Small intestine (tissue), 7 donors: ENCODE measurements at regions not wholly inside any gene's neighbourhood (a gene's known extent, or its start where the extent isn't known, plus 50 kb on each side); places are given as distances from the start of the nearest gene placed in this dataset.
A peak's percentile ranks its signal among the peaks of the same experiment; 100 is the strongest.

ENCODE experiments used
- DNase-seq, 2 donors: peaks; one replicate each; pipeline versions ENCODE4 v3.0.0 to v3.0.0-alpha.2; 2013
- FAIRE-seq: peaks from 2 replicates; lab custom pipeline; 2012; peaks lifted over from hg19 to GRCh38; lab: Jason Lieb, UNC
- H3K27ac ChIP-seq, 3 donors: one replicate each; pipeline ENCODE4 v1.5.1; 2013; ENCODE audit warnings: low read length in 2 of 3, mild to moderate bottlenecking in 2 of 3, control low read depth in 1 of 3, inconsistent platforms in 1 of 3, low read depth in 1 of 3, moderate library complexity in 1 of 3
- H3K27me3 ChIP-seq, 3 donors: one replicate each; pipeline ENCODE4 v1.6.1; 2013; ENCODE audit warnings: low read length in 3 of 3, inconsistent platforms in 1 of 3; ENCODE audit not compliant: control insufficient read depth in 3 of 3, insufficient read depth in 3 of 3
- H3K36me3 ChIP-seq, 3 donors: one replicate each; pipeline ENCODE4 v1.6.1; 2013; ENCODE audit warnings: low read length in 3 of 3, inconsistent platforms in 1 of 3, low read depth in 1 of 3, mild to moderate bottlenecking in 1 of 3, moderate library complexity in 1 of 3; ENCODE audit not compliant: control insufficient read depth in 3 of 3, insufficient read depth in 2 of 3
- H3K4me1 ChIP-seq, 3 donors: one replicate each; pipeline ENCODE4 v1.6.1; 2013; ENCODE audit warnings: low read length in 2 of 3, inconsistent platforms in 1 of 3, low read depth in 1 of 3, mild to moderate bottlenecking in 1 of 3, moderate library complexity in 1 of 3; ENCODE audit not compliant: control insufficient read depth in 3 of 3, insufficient read depth in 2 of 3
- H3K4me3 ChIP-seq, 3 donors: one replicate each; pipeline ENCODE4 v1.5.1; 2013; ENCODE audit warnings: low read length in 3 of 3, control low read depth in 1 of 3, inconsistent platforms in 1 of 3, low read depth in 1 of 3, mild to moderate bottlenecking in 1 of 3, moderate library complexity in 1 of 3
- H3K9me3 ChIP-seq, 2 donors: one replicate each; pipeline ENCODE4 v1.6.1; 2013; ENCODE audit warnings: low read depth in 1 of 2, low read length in 1 of 2; ENCODE audit not compliant: control insufficient read depth in 2 of 2, insufficient read depth in 1 of 2
- WGBS, 3 donors: extraction: QIAGEN DNeasy Blood & Tissue Kit; methylation state at CpG; one replicate each; pipeline ENCODE4 v1.1.7; 2013; 5-methylcytosine and 5-hydroxymethylcytosine counted together
- donor health status: healthy with polysubstance abuse.
- donor health status: control.
- donor health status: control.
- donor health status: Bipolar disorder and iron deficiency.
- donor health status: healthy.

DNA sequence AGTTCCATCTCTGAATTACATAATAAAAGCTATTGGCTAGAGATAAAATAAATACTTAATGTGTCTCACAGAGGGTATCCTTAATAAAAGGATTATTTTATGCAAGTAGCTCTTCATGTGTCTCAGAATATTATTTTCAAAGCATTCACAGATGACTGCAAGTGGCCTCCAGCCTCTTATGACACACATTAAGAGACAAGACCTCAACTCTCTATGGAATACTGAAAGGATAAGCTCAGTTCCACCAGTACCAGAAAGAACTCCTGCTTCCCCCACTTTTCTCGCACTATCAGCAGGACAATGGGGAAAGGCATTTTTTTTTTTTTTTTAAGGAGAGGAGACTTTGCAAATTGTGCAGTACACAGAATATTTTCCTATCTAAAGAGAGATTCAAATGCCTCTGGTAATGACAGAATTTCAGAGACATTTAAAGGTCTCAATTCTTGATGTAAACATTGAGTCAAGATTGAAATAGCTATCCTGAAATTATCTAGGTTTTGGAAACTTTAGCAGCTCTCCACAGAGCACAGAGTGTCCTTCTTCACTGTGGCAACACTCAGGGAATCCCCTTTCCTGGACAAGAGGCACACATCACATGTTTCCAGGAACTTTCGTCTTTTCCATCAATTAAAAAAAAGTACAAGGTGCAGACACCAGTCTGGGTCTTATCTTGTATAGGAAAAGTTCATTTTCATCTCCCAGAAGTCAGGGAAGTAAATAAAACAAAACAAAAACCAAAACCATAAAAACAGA, 122.0 kb upstream of the ANK3 start:
- no peak for FAIRE-seq

DNA sequence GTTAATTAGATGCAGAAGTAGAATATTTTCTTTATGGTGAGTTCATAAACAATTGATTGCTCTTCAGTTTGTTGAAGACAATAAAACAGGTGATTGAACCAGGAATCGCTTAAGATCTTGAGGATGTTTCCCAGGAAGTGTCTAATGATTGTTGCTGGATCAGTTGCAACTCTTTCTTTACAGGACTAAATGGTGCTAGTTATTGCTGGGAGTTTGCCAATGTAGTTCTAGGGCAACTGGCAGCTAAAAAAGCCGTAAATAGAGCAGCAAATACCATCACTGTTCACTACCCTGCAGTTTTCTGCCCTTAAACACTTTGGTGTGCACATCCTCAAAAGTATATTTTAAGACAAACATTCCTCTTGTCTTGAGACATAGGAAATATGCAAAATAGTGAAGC, 119.2 kb upstream of the ANK3 start:
- no peaks in the 10 kb centered on the region for H3K9me3 ChIP-seq
- H3K4me1 ChIP-seq = no peaks in the 10 kb centered on the region
- FAIRE-seq (no peak), DNase-seq (no peak)
- no peaks in the 10 kb centered on the region for H3K27me3 ChIP-seq
- 75 to 83% (median 80%) methylated on average over 2 of the region's 2 CpGs for WGBS, 3 donors
- no peaks in the 10 kb centered on the region for H3K36me3 ChIP-seq
- no peak overlapping the region for H3K27ac ChIP-seq
- no peak overlapping the region for H3K4me3 ChIP-seq

More for the DNA sequence above, 122.0 kb upstream of the ANK3 start:
- Histone ChIP-seq H3K4me3 (no peak overlapping the region), H3K4me1 (no peaks in the 10 kb centered on the region), H3K9me3 (no peaks in the 10 kb centered on the region), H3K27ac (no peak overlapping the region), H3K27me3 (no peaks in the 10 kb centered on the region), H3K36me3 (no peaks in the 10 kb centered on the region)
- no peak for DNase-seq
- 69 to 84% (median 83%) methylated on average over 2 of the region's 2 CpGs for WGBS, 3 donors

DNA sequence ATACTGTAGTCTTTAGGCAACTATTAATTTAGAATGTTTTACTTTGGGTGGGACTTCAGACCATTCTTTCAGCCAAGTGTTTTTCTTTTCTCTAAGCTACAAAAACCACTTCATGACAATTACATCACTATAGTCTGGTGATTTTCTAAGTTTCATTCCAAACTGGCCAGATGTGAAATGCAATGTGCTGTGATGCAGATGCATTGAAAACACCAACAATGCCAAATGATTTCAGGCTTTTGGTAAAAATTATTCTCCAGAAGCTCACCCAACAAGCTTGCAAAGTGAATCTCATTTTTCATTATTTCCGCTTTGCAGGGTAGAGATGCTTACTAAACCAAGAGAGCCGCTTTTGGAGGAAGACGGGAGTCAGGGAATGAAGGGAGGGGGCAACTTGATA, 118.4 kb upstream of the ANK3 start:
- DNase-seq (no peak), FAIRE-seq (no peak)
- H3K36me3 ChIP-seq = no peaks in the 10 kb centered on the region
- no peak overlapping the region for H3K4me3 ChIP-seq
- H3K4me1 ChIP-seq = no peaks in the 10 kb centered on the region
- H3K27ac ChIP-seq = no peak overlapping the region
- WGBS, 3 donors = 84 to 92% (median 88%) methylated on average over 3 of the region's 3 CpGs
- no peaks in the 10 kb centered on the region for H3K27me3 ChIP-seq
- H3K9me3 ChIP-seq = no peaks in the 10 kb centered on the region

DNA sequence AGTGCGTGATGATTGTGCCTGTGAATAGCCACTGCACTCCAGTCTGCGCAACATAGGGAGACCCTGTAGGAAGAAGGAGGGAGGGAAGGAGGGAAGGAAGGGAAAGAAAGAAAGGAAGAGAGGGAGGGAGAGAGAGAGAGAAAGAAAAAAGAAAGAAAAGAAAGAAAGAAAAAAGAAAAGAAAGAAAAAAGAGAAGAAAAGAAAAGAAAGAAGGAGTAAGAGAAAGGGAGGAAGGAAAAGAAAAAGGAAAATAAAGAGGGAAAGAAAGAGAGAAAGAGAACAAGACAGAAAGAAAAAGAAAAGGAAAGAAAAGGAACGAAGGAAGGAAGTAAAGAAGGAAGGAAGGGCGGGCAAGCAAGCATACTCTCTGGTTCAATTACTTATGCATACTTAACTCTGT, 112.9 kb upstream of the ANK3 start:
- no peak overlapping the region for H3K4me3 ChIP-seq
- H3K27me3 ChIP-seq = no peaks in the 10 kb centered on the region
- H3K4me1 ChIP-seq = no peaks in the 10 kb centered on the region
- 91 to 95% (median 93%) methylated on average over 4 of the region's 4 CpGs for WGBS, 3 donors
- no peak for FAIRE-seq
- no peaks in the 10 kb centered on the region for H3K36me3 ChIP-seq
- no peak overlapping the region for H3K27ac ChIP-seq
- no peaks in the 10 kb centered on the region for H3K9me3 ChIP-seq
- DNase-seq = no peak

DNA sequence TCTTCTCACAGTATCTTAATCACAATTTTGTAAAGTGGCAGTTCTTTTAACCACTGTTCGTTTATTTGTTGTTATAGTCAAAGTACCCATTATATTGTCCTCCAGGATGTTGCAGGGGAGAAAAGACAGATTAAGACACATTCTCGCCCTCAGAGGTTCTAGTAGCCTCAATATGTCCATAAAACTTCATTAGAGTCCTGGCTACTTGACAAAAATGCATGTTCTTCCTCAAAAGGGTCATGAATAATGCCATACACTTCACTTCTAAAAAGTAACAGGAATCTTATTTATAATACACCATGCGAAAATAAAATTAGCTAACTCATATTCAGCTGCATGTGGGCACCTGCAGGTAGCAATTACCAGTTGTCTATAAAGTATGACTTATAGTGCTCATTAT, 109.3 kb upstream of the ANK3 start:
- Histone ChIP-seq H3K27ac (no peak overlapping the region), H3K4me1 (no peaks in the 10 kb centered on the region), H3K36me3 (no peaks in the 10 kb centered on the region), H3K4me3 (no peak overlapping the region), H3K27me3 (no peaks in the 10 kb centered on the region), H3K9me3 (no peaks in the 10 kb centered on the region)
- WGBS, 3 donors = 80 to 85% (median 81%) methylated on average over 3 of the region's 3 CpGs
- DNase-seq (no peak), FAIRE-seq (no peak)

DNA sequence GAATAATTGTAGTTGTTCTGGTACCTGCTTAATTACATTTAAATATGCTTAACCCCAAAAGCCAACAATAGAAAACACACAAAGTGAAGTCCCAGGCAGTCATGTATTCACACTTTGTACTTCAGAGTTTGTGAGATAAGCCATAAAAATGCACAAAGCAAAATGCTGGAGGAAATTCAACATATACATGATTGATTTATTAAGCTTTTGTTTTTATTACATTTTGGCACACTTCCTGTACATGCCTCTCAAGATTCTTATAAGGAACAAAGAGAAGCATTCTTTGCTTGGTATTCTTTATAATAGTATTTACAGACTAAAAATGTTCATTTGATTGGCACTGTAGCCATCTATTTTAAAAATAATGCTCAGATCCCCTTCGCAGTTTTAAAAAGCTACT, 107.7 kb upstream of the ANK3 start:
- 17 to 48% (median 35%) methylated on average over 1 of the region's 1 CpG for WGBS, 3 donors
- H3K4me1 ChIP-seq = no peaks in the 10 kb centered on the region
- DNase-seq (peak in 1 of 2 donors; percentile 13), FAIRE-seq (no peak)
- H3K4me3 ChIP-seq = no peak overlapping the region
- no peaks in the 10 kb centered on the region for H3K36me3 ChIP-seq
- no peaks in the 10 kb centered on the region for H3K27me3 ChIP-seq
- H3K27ac ChIP-seq = no peak overlapping the region
- no peaks in the 10 kb centered on the region for H3K9me3 ChIP-seq

DNA sequence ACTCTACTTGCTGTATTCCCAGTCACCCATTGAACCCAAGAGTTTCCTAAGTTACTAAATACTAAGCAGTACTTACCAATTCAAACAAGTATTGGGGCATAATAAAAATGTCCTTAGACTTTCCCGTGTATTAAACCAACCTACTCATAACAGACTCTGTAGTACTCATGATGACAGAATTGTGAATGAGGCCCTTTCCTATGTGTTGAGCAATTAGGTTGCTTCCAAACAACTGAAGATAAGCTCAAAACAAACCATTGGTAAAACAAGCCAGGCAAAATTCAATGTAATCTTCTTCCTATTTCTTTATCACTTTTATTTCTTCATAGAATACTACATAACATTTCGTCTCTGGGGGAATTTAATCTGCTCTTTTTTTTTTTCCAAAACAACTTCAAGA, 106.5 kb upstream of the ANK3 start:
- no peak for DNase-seq

DNA sequence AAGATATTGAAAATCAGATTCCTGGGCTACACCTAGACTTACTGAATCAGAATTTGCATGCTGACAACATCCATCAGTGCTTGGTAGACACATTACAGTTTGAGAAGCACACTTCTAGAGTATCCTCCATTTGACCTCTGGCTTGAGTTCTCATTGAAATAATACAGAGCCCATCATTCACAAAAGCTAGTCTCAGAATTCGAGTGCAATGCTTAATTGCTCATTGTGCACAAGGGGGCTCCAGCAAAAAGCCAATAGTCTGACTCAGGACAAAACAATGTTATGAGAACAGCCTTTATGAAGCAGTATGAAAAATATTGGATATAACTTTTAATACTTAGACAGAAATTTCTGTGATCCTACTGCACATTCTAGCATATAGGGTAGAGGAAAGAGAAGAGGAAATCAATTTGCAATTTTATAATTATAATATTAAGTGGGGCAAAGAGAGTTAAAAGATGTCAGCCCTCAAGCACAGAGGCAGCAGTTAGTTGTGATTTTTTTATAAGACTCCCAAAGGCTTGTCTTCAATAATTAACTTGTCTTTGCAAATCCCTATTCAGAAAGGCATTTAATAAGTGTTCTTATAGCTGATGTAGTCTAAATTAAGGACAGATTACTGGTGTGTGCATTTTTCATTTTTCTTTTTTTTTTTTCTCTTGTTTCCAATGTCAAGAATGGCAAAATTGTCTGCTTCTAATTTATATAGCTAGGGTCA, 105.8 kb upstream of the ANK3 start:
- Histone ChIP-seq H3K27me3 (no peaks in the 10 kb centered on the region), H3K36me3 (no peaks in the 10 kb centered on the region), H3K27ac (no peak overlapping the region), H3K4me3 (no peak overlapping the region), H3K4me1 (no peaks in the 10 kb centered on the region), H3K9me3 (no peaks in the 10 kb centered on the region)
- no peak for FAIRE-seq
- no peak for DNase-seq
- WGBS, 3 donors = 51 to 79% (median 69%) methylated on average over 1 of the region's 1 CpG

More for the DNA sequence above, 106.5 kb upstream of the ANK3 start:
- no peak overlapping the region for H3K27ac ChIP-seq
- FAIRE-seq = no peak
- 59 to 75% (median 62%) methylated on average over 2 of the region's 2 CpGs for WGBS, 3 donors
- H3K27me3 ChIP-seq = no peaks in the 10 kb centered on the region
- no peaks in the 10 kb centered on the region for H3K9me3 ChIP-seq
- no peaks in the 10 kb centered on the region for H3K4me1 ChIP-seq
- no peaks in the 10 kb centered on the region for H3K36me3 ChIP-seq
- H3K4me3 ChIP-seq = no peak overlapping the region
